ENCODE measurements at regions not wholly inside any gene's neighbourhood (a gene's known extent, or its start where the extent isn't known, plus 50 kb on each side); places are given as distances from the start of the nearest gene placed in this dataset.
"Not testable (repeated sequence)": the region's sequence is repeated elsewhere in the genome, so short reads cannot be mapped to it uniquely, and the experiment has no call there.

GRCh38 chr17:20668316-20668715 lies 88.8 kb downstream of the CDRT15L2 start:
- intact Hi-C loops (cut with micrococcal nuclease); H3K27me3 Mint-ChIP-seq (ENCODE audit: low read depth); DNase-seq (ENCODE audit: low spot score); H3K9me3 Mint-ChIP-seq; H3K4me3 Mint-ChIP-seq (ENCODE audit: low read depth); H3K4me1 Mint-ChIP-seq (ENCODE audit: low read depth); H3K36me3 Mint-ChIP-seq (ENCODE audit: low read depth); H3K27ac Mint-ChIP-seq: not testable (repeated sequence)

GRCh38 chr17:20668868-20669267 lies 89.3 kb downstream of the CDRT15L2 start:
- intact Hi-C loops (cut with micrococcal nuclease); H3K27me3 Mint-ChIP-seq (ENCODE audit: low read depth); H3K9me3 Mint-ChIP-seq; DNase-seq (ENCODE audit: low spot score); H3K4me1 Mint-ChIP-seq (ENCODE audit: low read depth); H3K4me3 Mint-ChIP-seq (ENCODE audit: low read depth); H3K27ac Mint-ChIP-seq; H3K36me3 Mint-ChIP-seq (ENCODE audit: low read depth): not testable (repeated sequence)

- DNase-seq (ENCODE audit: low spot score); H3K27ac Mint-ChIP-seq; H3K9me3 Mint-ChIP-seq; intact Hi-C loops (cut with micrococcal nuclease); H3K36me3 Mint-ChIP-seq (ENCODE audit: low read depth); H3K27me3 Mint-ChIP-seq (ENCODE audit: low read depth); H3K4me1 Mint-ChIP-seq (ENCODE audit: low read depth); H3K4me3 Mint-ChIP-seq (ENCODE audit: low read depth): not testable (repeated sequence)
Measured at GRCh38 chr17:20670506-20670905, 91.0 kb downstream of the CDRT15L2 start.

GRCh38 chr17:20674374-20674773 lies 94.8 kb downstream of the CDRT15L2 start:
- H3K27ac Mint-ChIP-seq; DNase-seq (ENCODE audit: low spot score); H3K4me3 Mint-ChIP-seq (ENCODE audit: low read depth); H3K27me3 Mint-ChIP-seq (ENCODE audit: low read depth); H3K36me3 Mint-ChIP-seq (ENCODE audit: low read depth); H3K9me3 Mint-ChIP-seq; intact Hi-C loops (cut with micrococcal nuclease); H3K4me1 Mint-ChIP-seq (ENCODE audit: low read depth): not testable (repeated sequence)

GRCh38 chr17:20675707-20676106 lies 96.2 kb downstream of the CDRT15L2 start:
- H3K9me3 Mint-ChIP-seq; H3K4me3 Mint-ChIP-seq (ENCODE audit: low read depth); H3K27me3 Mint-ChIP-seq (ENCODE audit: low read depth); H3K4me1 Mint-ChIP-seq (ENCODE audit: low read depth); intact Hi-C loops (cut with micrococcal nuclease); H3K27ac Mint-ChIP-seq; DNase-seq (ENCODE audit: low spot score); H3K36me3 Mint-ChIP-seq (ENCODE audit: low read depth): not testable (repeated sequence)

GRCh38 chr17:20676656-20677055 lies 97.1 kb downstream of the CDRT15L2 start:
- H3K27ac Mint-ChIP-seq: not testable (repeated sequence)

GRCh38 chr17:20677469-20677868 lies 97.9 kb downstream of the CDRT15L2 start:
- intact Hi-C loops (cut with micrococcal nuclease); H3K27me3 Mint-ChIP-seq (ENCODE audit: low read depth); H3K4me1 Mint-ChIP-seq (ENCODE audit: low read depth); H3K4me3 Mint-ChIP-seq (ENCODE audit: low read depth); DNase-seq (ENCODE audit: low spot score); H3K9me3 Mint-ChIP-seq; H3K36me3 Mint-ChIP-seq (ENCODE audit: low read depth); H3K27ac Mint-ChIP-seq: not testable (repeated sequence)

More at GRCh38 chr17:20676656-20677055, 97.1 kb downstream of the CDRT15L2 start:
- H3K36me3 Mint-ChIP-seq (ENCODE audit: low read depth); H3K27me3 Mint-ChIP-seq (ENCODE audit: low read depth); DNase-seq (ENCODE audit: low spot score); H3K9me3 Mint-ChIP-seq; H3K4me1 Mint-ChIP-seq (ENCODE audit: low read depth); intact Hi-C loops (cut with micrococcal nuclease); H3K4me3 Mint-ChIP-seq (ENCODE audit: low read depth): not testable (repeated sequence)

GRCh38 chr17:20678424-20678823 lies 98.9 kb downstream of the CDRT15L2 start:
- intact Hi-C loops (cut with micrococcal nuclease); H3K27me3 Mint-ChIP-seq (ENCODE audit: low read depth); H3K4me1 Mint-ChIP-seq (ENCODE audit: low read depth); H3K4me3 Mint-ChIP-seq (ENCODE audit: low read depth); H3K27ac Mint-ChIP-seq; H3K36me3 Mint-ChIP-seq (ENCODE audit: low read depth); H3K9me3 Mint-ChIP-seq; DNase-seq (ENCODE audit: low spot score): not testable (repeated sequence)

- H3K9me3 Mint-ChIP-seq; H3K27ac Mint-ChIP-seq; intact Hi-C loops (cut with micrococcal nuclease); H3K4me1 Mint-ChIP-seq (ENCODE audit: low read depth); H3K27me3 Mint-ChIP-seq (ENCODE audit: low read depth); H3K4me3 Mint-ChIP-seq (ENCODE audit: low read depth); DNase-seq (ENCODE audit: low spot score); H3K36me3 Mint-ChIP-seq (ENCODE audit: low read depth): not testable (repeated sequence)
Measured at GRCh38 chr17:20681746-20682722, 102.5 kb downstream of the CDRT15L2 start.

- H3K4me1 Mint-ChIP-seq (ENCODE audit: low read depth); H3K27ac Mint-ChIP-seq; intact Hi-C loops (cut with micrococcal nuclease); H3K36me3 Mint-ChIP-seq (ENCODE audit: low read depth); H3K27me3 Mint-ChIP-seq (ENCODE audit: low read depth); H3K9me3 Mint-ChIP-seq; H3K4me3 Mint-ChIP-seq (ENCODE audit: low read depth); DNase-seq (ENCODE audit: low spot score): not testable (repeated sequence)
Measured at GRCh38 chr17:20683651-20684229, 104.2 kb downstream of the CDRT15L2 start.

GRCh38 chr17:20684975-20685374 lies 105.5 kb downstream of the CDRT15L2 start:
- H3K4me1 Mint-ChIP-seq (ENCODE audit: low read depth); H3K9me3 Mint-ChIP-seq; intact Hi-C loops (cut with micrococcal nuclease); H3K4me3 Mint-ChIP-seq (ENCODE audit: low read depth); H3K27me3 Mint-ChIP-seq (ENCODE audit: low read depth); DNase-seq (ENCODE audit: low spot score); H3K36me3 Mint-ChIP-seq (ENCODE audit: low read depth); H3K27ac Mint-ChIP-seq: not testable (repeated sequence)

GRCh38 chr17:20687584-20687983 lies 108.1 kb downstream of the CDRT15L2 start:
- not testable (repeated sequence) for H3K27ac Mint-ChIP-seq; H3K4me3 Mint-ChIP-seq (ENCODE audit: low read depth); DNase-seq (ENCODE audit: low spot score)

GRCh38 chr17:20689170-20689749 lies 109.7 kb downstream of the CDRT15L2 start:
- H3K4me3 Mint-ChIP-seq (ENCODE audit: low read depth); intact Hi-C loops (cut with micrococcal nuclease); H3K4me1 Mint-ChIP-seq (ENCODE audit: low read depth); H3K27ac Mint-ChIP-seq; H3K27me3 Mint-ChIP-seq (ENCODE audit: low read depth); DNase-seq (ENCODE audit: low spot score); H3K36me3 Mint-ChIP-seq (ENCODE audit: low read depth); H3K9me3 Mint-ChIP-seq: not testable (repeated sequence)

More at GRCh38 chr17:20687584-20687983, 108.1 kb downstream of the CDRT15L2 start:
- intact Hi-C loops (cut with micrococcal nuclease); H3K4me1 Mint-ChIP-seq (ENCODE audit: low read depth); H3K27me3 Mint-ChIP-seq (ENCODE audit: low read depth); H3K9me3 Mint-ChIP-seq; H3K36me3 Mint-ChIP-seq (ENCODE audit: low read depth): not testable (repeated sequence)
